ENCODE measurements at regions not wholly inside any gene's neighbourhood (a gene's known extent, or its start where the extent isn't known, plus 50 kb on each side); places are given as distances from the start of the nearest gene placed in this dataset.

- TF ChIP-seq CTCF (IDR thresholded peaks at IDR 0.05), result no peak
- TF ChIP-seq EP300 (IDR thresholded peaks at IDR 0.05), result no peak
These were observed 500.4 kb downstream of the TUSC1 start for GRCh38 chr9:25177858-25178257.
